NT2/D1 (cell line): ENCODE measurements at regions not wholly inside any gene's neighbourhood (a gene's known extent, or its start where the extent isn't known, plus 50 kb on each side); places are given as distances from the start of the nearest gene placed in this dataset.

Experiments
- DNase-seq: peaks from one replicate; pipeline ENCODE4 v3.0.0-alpha.2; 2011; ENCODE audit warnings: low read depth, low spot score
- H3K27me3 ChIP-seq: 2 replicates; pipeline ENCODE4 v1.6.0; 2011; ENCODE audit warnings: mild to moderate bottlenecking; ENCODE audit not compliant: insufficient read length, insufficient read depth
- H3K36me3 ChIP-seq: 2 replicates; pipeline ENCODE4 v1.6.1; 2011; ENCODE audit warnings: mild to moderate bottlenecking, low read length, mixed read lengths; ENCODE audit not compliant: insufficient read depth, insufficient read length
- H3K4me1 ChIP-seq: 2 replicates; pipeline ENCODE4 v1.5.1; 2011; ENCODE audit not compliant: insufficient read depth, insufficient read length
- H3K4me3 ChIP-seq: 2 replicates; pipeline ENCODE4 v1.5.1; 2011; ENCODE audit warnings: low read depth; ENCODE audit not compliant: insufficient read length
- H3K9ac ChIP-seq: 2 replicates; pipeline ENCODE4 v1.6.0; 2011; ENCODE audit warnings: low read depth; ENCODE audit not compliant: insufficient read length
- H3K9me3 ChIP-seq: 2 replicates; pipeline ENCODE4 v1.5.1; 2011; ENCODE audit warnings: mild to moderate bottlenecking, low read length; ENCODE audit not compliant: insufficient read depth
- SUZ12 ChIP-seq: IDR thresholded peaks from 2 replicates; pipeline ENCODE4 v1.6.1; 2011; ENCODE audit not compliant: insufficient read length, insufficient read depth; ENCODE audit errors: extremely low read depth
- YY1 ChIP-seq: IDR thresholded peaks from 2 replicates; pipeline ENCODE4 v1.6.1; 2011; ENCODE audit not compliant: insufficient read length, insufficient read depth
- ZNF274 ChIP-seq: IDR thresholded peaks from 2 replicates; pipeline ENCODE4 v1.6.1; 2011; ENCODE audit warnings: mild to moderate bottlenecking, low read depth, low read length

DNA sequence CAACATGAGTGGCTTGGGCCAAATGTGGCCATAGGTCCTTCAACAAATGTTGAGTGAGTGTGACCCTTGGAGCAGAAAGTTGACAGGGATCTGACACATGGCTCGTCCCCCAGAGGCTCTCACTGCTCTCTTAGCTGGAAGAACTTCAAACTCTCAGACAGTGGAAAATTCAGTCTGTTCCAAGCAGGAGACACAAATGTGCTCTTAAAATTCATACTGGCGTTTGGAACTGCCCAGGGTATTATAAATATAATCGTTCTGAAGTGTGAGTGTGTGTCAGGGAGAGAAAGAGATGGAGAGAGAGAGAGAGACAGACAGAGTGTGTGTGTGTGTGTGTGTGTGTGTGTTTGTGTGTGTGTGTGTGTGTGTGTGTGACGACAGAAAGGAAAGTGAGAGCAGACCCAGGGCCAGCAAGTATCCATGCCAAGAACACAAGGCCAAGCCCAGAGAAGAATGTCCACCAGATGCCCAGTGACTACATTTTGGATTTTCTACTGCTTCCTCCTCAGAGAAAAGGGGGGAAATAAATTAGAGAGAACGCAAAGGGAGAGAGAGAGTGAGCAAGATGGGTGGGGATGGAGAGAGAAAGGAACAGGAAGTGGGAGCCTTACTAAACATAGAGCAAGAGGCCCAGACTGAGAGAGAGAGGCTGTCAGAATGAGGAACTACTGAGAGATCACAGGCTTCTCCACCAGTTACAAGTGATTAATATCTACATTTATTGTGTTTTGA, 193.6 kb upstream of the NUDT4 start:
- Histone ChIP-seq H3K27me3 (no peaks in the 10 kb centered on the region), H3K4me1 (no peaks in the 10 kb centered on the region), H3K9ac (no peak overlapping the region), H3K9me3 (peaks cover 16% of the 10 kb centered on the region), H3K4me3 (no peak overlapping the region), H3K36me3 (no peaks in the 10 kb centered on the region)
- DNase-seq, result no peak
- TF ChIP-seq SUZ12 (no peak), ZNF274 (no peak), YY1 (no peak)

DNA sequence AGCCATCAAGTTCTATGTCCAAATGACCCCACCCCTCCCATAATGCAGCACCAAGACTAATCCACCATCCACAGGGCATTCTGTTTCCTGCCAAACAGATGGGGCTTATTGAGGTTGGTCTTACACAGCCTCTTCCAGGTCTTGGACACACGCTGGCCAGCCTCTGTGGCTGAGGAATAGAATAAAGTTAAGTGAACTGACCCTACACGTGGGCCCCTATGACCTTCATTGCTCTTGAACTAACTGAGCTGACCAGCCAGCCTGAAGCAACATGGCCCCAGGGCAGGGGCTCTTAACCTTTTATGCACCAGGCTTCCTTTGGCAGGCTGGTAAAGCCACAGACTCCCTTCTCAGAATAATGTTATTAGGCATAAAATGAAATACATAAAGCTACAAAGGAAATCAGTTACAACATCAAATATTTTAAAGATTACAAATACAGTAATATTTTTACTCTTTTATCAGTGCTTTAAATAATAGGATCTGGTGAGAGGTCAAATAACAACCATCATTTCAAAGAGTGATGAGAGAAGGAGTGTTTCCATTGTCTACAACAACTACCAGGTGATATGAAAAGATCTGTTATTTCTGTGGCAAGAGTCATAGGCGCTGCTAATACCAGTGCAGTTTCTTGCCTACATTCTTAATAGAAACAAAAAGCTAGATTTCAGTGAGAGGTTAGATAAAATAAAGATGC, 192.9 kb upstream of the NUDT4 start:
- no peaks in the 10 kb centered on the region for H3K36me3 ChIP-seq
- no peak overlapping the region for H3K9ac ChIP-seq
- H3K4me1 ChIP-seq, result no peaks in the 10 kb centered on the region
- TF ChIP-seq YY1, result no peak
- no peak for TF ChIP-seq SUZ12
- no peak for TF ChIP-seq ZNF274
- peaks cover 8% of the 10 kb centered on the region for H3K9me3 ChIP-seq
- H3K4me3 ChIP-seq, result no peak overlapping the region
- no peaks in the 10 kb centered on the region for H3K27me3 ChIP-seq
- no peak for DNase-seq

DNA sequence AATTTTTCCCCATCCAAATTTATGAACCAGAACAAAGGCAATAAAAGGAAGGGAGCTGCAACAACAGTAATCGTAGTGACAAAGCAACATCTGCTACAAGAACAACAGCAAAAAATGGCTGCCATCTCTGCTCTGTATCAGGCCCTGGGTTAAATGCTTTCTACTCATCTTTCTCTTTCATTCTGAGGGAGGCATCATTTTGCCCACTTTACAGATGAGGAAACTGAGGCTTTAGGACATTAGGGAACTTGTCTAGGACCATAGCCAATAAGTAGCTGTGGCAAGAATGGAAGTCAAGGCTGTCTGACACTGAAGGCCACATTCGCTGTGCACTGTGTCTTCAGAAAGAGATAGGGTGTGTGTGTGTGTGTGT, 192.4 kb upstream of the NUDT4 start:
- no peak overlapping the region for H3K4me3 ChIP-seq
- H3K36me3 ChIP-seq, result no peaks in the 10 kb centered on the region
- H3K9me3 ChIP-seq, result peaks cover 4% of the 10 kb centered on the region; the same call in 1 of the 2 replicates
- H3K4me1 ChIP-seq, result no peaks in the 10 kb centered on the region
- H3K27me3 ChIP-seq, result no peaks in the 10 kb centered on the region
- no peak overlapping the region for H3K9ac ChIP-seq
- TF ChIP-seq YY1 (no peak), ZNF274 (no peak), SUZ12 (no peak)
- DNase-seq, result no peak

DNA sequence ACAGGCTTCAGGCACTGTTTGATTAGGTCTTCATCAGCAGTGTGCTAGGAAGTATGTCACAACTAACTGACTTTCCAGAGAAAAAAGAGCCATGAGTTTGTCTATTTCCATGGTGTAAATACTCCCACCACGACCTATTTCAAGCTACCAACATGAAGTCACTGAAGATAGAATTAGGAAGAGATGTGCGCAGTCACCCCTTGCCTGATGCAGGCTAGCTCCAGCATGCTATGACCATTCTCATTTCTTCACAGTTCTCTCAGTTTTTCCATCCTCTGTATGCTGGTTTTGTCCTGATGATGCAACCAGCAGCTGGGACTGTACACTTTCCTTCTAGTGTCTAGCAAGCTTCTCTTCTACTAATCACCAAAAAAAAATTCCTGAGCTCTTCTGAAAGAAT, 191.6 kb upstream of the NUDT4 start:
- DNase-seq, result no peak
- H3K4me3 ChIP-seq, result no peak overlapping the region
- H3K9me3 ChIP-seq, result no peaks in the 10 kb centered on the region
- no peaks in the 10 kb centered on the region for H3K36me3 ChIP-seq
- no peaks in the 10 kb centered on the region for H3K27me3 ChIP-seq
- H3K9ac ChIP-seq, result no peak overlapping the region
- no peaks in the 10 kb centered on the region for H3K4me1 ChIP-seq
- TF ChIP-seq ZNF274 (no peak), SUZ12 (no peak), YY1 (no peak)

DNA sequence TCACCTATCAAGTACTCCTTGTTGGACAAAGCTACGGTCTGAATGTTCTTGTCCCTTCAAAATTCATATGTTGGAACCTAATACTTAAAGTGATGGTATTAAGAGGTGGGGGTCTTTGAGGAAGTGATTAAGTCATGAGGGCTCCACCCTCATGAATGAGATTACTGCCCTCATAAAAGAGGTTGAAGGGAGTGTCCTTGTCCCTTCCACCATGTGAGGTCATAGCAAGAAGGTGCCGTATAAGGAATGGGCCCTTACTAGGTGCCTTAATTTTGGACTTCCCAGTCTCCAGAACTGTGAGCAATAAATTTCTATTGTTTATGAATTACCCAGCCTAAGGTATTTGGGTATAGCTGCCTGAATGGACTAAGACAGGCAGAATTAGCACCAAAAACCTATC, 191.1 kb upstream of the NUDT4 start:
- no peak for DNase-seq
- no peak overlapping the region for H3K4me3 ChIP-seq

DNA sequence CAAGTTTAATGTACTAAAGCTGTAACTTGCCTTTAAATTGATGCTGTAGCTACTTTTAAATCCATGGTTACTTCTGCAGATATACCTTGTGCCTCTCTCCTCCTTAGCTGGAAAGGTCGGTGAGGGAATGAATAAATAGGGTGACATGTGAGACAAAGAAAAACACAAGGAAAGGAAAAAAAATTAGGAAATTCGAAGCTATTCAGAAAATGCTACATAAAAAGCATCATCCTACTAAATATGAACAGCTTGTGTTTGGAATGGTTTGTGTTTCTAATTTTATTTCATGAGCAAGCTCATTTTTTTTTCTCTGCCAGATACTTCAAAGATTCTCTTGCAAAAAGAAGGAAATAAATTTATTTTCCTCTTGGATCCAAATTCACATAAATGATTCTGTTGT, 186.3 kb upstream of the NUDT4 start:
- Histone ChIP-seq H3K36me3 (no peaks in the 10 kb centered on the region), H3K9ac (no peak overlapping the region), H3K9me3 (peaks cover 21% of the 10 kb centered on the region), H3K4me3 (no peak overlapping the region), H3K27me3 (no peaks in the 10 kb centered on the region), H3K4me1 (no peaks in the 10 kb centered on the region)
- DNase-seq, result no peak
- TF ChIP-seq ZNF274 (no peak), YY1 (no peak), SUZ12 (no peak)

More for the DNA sequence above, 191.1 kb upstream of the NUDT4 start:
- no peaks in the 10 kb centered on the region for H3K4me1 ChIP-seq
- no peaks in the 10 kb centered on the region for H3K9me3 ChIP-seq
- TF ChIP-seq SUZ12 (no peak), YY1 (no peak), ZNF274 (no peak)
- H3K27me3 ChIP-seq, result no peaks in the 10 kb centered on the region
- H3K36me3 ChIP-seq, result no peaks in the 10 kb centered on the region
- H3K9ac ChIP-seq, result no peak overlapping the region

DNA sequence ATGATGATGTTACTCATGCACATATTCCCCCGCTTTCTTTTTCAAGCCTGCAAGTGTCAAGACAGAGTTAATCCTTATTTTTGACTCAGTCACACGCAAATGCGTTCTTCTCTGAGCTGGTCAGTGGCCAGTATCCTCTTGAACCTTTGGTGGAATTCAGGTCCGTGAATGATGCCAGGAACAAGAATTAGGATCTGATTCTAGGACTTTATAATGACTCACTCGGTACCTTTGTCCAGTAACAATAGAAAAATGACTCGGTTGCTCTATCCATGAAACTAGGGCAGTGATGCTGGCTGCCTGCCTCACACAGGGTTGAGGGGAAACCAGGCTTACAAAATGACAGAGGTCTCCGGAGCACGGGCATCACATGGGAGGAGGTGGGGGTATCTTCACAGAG, 185.8 kb upstream of the NUDT4 start:
- peaks cover 21% of the 10 kb centered on the region for H3K9me3 ChIP-seq
- H3K9ac ChIP-seq, result no peak overlapping the region
- no peak for DNase-seq
- no peaks in the 10 kb centered on the region for H3K27me3 ChIP-seq
- H3K36me3 ChIP-seq, result no peaks in the 10 kb centered on the region
- no peak for TF ChIP-seq SUZ12
- no peak for TF ChIP-seq ZNF274
- no peak for TF ChIP-seq YY1
- no peak overlapping the region for H3K4me3 ChIP-seq
- no peaks in the 10 kb centered on the region for H3K4me1 ChIP-seq
